ENCODE measurements at regions not wholly inside any gene's neighbourhood (a gene's known extent, or its start where the extent isn't known, plus 50 kb on each side); places are given as distances from the start of the nearest gene placed in this dataset.

DNA sequence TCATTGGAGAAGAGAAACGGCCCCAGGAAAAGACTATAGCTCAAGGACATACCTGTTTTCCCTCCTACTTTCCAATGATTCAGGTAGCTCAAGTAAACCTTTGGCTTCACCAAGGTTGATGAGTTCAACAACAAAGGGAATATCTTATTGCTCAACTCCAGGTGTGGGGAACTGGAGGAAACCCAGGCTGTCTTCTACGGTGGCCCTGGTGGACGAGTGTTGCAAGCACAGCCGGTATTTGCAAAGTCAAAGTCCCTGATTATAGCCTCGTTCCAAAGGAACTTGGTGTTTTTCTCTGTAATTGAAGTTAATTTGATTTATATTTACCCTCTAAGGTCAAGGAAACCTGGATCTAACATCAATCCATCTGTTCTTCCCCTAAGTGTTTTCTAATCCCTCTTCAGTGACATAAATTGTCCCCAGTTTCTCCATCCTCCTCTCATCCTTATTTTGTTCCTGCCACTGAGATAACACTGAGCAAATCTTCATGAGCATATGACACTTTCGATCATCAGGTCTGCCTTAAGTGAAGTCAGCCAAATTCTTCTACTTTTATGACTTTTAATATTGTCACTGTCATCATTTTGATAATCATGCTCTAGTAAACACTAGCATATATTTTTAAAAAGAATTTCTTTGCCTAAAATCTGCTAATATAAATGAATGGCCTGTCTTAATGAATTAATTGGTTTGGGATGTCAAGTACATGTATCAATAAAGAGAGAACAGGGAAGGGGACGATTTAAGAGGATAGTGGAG is 174.6 kb upstream of the TBX3 start:
- TF ChIP-seq, protein P1, sequence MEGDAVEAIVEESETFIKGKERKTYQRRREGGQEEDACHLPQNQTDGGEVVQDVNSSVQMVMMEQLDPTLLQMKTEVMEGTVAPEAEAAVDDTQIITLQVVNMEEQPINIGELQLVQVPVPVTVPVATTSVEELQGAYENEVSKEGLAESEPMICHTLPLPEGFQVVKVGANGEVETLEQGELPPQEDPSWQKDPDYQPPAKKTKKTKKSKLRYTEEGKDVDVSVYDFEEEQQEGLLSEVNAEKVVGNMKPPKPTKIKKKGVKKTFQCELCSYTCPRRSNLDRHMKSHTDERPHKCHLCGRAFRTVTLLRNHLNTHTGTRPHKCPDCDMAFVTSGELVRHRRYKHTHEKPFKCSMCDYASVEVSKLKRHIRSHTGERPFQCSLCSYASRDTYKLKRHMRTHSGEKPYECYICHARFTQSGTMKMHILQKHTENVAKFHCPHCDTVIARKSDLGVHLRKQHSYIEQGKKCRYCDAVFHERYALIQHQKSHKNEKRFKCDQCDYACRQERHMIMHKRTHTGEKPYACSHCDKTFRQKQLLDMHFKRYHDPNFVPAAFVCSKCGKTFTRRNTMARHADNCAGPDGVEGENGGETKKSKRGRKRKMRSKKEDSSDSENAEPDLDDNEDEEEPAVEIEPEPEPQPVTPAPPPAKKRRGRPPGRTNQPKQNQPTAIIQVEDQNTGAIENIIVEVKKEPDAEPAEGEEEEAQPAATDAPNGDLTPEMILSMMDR (IDR thresholded peaks at IDR 0.05) = no peak
- H3K27ac ChIP-seq = no peak overlapping the region

DNA sequence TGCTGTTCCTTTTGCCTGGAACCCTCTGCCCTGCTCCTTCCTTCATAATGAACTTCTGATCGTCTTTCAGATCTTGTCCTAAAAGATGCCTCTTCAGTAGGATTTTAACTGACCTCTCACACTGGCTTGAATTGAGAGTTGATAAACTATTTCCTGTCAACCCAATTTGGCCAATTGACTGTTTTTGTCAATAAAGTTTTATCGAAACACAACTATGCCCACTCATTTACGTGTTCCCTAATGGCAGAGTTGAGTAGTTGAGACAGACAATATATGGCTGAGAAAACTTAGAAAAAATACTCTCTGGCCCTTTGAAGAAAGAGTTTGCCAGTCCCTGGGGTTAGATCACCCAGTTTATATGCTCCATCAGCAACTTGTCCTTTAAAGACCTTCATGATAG is 171.7 kb upstream of the TBX3 start:
- H3K4me3 ChIP-seq = no peak overlapping the region

More for the DNA sequence above, 174.6 kb upstream of the TBX3 start:
- DNase-seq (ENCODE audit: low spot score) = no peak
- H3K4me3 ChIP-seq = no peak overlapping the region

DNA sequence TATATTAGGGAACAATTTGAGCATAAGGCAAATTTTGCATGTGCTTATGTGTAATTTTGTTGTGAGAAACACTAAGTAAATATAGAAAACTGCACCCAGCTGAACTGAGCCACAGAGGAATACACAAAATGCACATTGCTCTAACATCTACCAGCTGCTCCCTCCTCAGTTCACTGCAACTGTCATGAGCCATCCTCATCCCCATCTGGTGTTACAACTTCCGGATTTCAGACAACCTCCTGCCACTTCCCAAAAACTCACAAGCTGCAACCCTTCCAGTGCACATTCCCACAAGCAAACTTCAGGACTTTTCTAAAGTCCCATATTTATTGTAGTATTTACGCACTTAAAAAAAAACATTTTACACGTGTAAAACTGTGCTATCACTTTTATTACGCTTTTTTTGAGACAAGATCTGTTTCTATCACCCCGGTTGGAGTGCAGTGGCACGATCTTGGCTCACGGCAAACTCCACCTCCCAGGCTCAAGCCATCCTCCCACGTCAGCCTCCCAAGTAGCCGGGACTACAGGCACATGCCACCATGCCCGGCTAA is 169.1 kb upstream of the TBX3 start:
- TF ChIP-seq, protein P1 (IDR thresholded peaks at IDR 0.05) = no peak
- no peak for DNase-seq (ENCODE audit: low spot score)
- no peak overlapping the region for H3K27ac ChIP-seq
- no peak overlapping the region for H3K4me3 ChIP-seq

More for the DNA sequence above, 171.7 kb upstream of the TBX3 start:
- TF ChIP-seq, protein P1 (IDR thresholded peaks at IDR 0.05) = no peak
- H3K27ac ChIP-seq = no peak overlapping the region
- DNase-seq (ENCODE audit: low spot score) = no peak

DNA sequence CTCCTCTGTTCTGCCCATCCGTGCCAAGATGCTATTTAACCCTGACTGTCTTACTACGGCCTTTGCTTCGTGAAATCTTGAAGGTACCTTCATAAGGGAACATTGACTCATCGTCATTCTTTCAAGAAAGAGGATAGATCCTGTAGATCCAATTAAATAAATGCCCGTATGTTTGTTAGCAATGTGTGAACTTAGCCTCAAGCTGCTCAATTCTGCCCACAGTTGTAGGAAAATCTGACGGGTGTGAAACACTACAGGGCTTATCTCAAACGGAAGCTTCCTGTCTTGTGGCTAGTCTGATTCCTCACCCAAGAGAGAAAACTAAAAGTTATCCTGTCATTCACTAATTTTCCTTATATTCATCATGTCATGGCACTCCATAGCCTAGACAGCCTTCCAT is 168.0 kb upstream of the TBX3 start:
- TF ChIP-seq, protein P1 (IDR thresholded peaks at IDR 0.05) = no peak
- Histone ChIP-seq H3K27ac (no peak overlapping the region), H3K4me3 (no peak overlapping the region)
- no peak for DNase-seq (ENCODE audit: low spot score)

DNA sequence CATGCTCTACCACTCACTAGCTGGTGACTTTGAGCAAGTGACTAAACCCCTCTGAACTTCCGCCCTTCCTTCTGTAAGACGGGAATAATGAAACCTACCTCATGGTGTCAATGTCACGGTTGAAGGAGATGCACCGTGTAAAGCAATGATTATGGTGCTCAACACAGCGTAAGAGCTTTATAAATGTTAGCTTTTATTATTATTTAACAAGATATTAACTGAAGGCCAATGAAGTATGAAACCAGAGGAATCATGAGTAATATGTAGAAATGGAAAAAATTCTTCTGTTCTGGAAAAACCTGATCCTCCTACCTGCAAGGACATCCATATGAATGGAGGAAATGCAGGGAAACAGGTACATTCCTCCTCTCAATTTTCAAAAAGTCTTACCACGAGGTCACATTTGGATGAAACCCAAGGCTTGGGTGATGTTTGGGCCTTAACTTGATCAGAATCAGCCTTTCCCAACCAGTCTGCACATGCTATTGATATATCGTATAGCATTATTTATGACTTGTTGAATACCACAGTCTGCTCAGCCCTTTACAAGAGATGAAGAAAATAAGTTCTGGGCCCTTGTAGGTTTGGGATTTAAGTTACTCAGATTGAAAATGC is 166.8 kb upstream of the TBX3 start:
- H3K27ac ChIP-seq = no peak overlapping the region
- H3K4me3 ChIP-seq = no peak overlapping the region
- no peak for DNase-seq (ENCODE audit: low spot score)
- TF ChIP-seq, protein P1 (IDR thresholded peaks at IDR 0.05) = no peak

DNA sequence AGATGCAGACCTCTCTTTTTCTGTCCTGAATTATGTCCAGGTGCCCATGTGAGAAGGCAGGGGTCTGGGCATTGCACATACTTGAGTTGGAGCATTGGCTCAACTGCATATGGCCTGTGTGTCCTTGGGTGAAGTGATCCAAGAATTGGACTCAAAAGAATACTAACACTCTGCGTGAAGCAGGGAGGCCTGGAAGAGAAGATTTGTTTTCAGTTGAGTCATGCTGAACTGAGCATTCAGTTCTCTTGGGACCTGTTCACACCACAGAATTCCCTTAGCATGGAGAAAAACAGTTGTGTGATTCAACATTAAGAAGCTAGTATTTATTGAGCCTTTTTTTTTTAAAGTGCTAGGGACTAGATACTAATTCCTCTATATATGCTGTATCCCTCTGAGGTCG is 164.7 kb upstream of the TBX3 start:
- TF ChIP-seq, protein P1 (IDR thresholded peaks at IDR 0.05) = no peak
- Histone ChIP-seq H3K27ac (no peak overlapping the region), H3K4me3 (no peak overlapping the region)
- DNase-seq (ENCODE audit: low spot score) = no peak

Data from coronary artery (tissue), 2 donors.